Daoy (cell line): ENCODE measurements at regions not wholly inside any gene's neighbourhood (a gene's known extent, or its start where the extent isn't known, plus 50 kb on each side); places are given as distances from the start of the nearest gene placed in this dataset.

Experiments used
- DNase-seq: peaks from one replicate; pipeline ENCODE4 v3.0.0-alpha.2; 2015; ENCODE audit warnings: low read depth

GRCh38 chr21:15151385-15152103 is 86.7 kb upstream of the NRIP1 start:
- DNase-seq = no peak

GRCh38 chr21:15152591-15152990 is 87.8 kb upstream of the NRIP1 start:
- no peak for DNase-seq

DNA sequence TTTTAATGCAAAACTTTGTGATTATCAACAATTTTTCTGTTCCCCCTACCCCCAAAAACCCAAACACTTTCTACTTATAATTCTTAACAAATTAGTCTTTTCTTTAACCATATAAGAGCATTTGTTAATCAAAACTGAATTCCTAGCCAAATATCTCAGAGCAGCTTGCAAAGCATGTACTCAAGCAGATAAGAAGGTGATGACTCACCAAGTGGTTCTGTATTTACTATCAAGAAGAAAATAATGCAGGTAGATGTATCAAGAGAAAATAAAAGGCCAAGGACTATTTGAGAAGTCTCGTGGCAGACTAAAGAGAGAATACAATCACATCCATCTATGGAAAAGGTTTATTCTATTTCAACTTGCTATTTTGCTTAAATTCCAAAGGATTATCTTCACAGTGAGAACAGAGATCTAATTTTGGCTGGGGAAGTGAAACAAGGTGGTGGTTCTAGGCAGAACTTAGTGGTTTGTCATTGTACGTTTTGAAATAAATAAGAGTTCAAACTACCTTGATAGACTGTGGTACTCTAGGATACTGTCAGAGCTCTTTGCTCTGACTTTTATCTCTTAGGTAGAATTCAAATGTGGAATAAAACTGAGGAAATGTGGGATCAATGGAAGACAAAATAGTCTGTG is 94.7 kb upstream of the NRIP1 start:
- DNase-seq = no peak

DNA sequence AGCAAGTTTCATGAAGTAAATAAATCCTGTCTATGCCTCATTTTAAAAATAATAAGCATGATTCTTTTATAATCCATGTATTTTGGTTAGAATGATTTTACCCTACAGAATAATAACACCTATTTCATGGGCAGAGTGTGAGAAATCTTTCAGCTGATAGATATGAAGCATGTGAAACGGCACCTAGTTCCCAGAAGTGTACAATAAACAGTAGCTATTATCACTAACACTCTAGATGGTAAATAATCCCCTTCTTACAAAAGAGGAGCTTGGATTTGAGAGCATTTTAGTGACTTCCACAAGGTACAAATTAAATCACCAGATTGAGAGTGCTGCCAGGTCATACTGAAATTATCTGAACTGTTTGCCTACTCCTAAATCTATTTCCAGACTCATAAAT is 95.3 kb upstream of the NRIP1 start:
- DNase-seq = no peak

DNA sequence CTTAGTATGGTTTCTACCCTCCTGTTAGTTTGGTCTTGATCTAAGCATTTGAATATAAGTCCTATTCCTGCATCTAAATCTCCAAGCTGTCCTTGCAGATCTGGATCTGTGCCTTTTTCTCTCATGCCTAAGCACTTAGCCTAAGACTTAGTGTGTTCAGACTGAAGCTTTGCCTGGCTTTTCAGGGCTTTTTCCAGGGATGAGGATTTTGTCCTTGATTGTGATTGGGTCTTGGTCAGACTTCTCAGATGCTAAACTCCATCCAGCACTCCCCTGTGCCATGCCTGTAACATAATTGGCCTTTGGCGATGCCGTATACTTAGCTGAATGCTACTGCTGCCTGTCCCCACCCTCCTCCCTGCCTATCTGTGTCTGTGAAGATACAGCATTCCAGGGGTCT is 98.1 kb upstream of the NRIP1 start:
- DNase-seq = no peak

DNA sequence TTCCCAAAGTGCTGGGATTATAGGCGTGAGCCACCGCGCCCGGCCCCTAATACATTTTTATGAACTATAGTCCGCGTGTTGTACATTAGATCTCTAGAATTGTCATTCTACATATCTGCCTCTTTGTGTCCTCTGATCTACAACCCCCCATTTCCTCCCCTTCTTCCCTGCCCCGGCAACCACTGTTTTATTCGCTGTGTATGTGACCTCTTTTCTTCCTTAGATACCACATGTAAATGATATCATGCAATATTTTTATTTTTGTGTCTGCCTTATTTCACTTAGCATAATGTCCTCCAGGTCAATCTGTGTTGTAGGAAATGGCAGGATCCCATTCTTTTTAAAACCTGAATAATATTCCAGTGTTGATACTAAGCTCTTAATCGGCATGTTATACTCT is 99.5 kb upstream of the NRIP1 start:
- no peak for DNase-seq

DNA sequence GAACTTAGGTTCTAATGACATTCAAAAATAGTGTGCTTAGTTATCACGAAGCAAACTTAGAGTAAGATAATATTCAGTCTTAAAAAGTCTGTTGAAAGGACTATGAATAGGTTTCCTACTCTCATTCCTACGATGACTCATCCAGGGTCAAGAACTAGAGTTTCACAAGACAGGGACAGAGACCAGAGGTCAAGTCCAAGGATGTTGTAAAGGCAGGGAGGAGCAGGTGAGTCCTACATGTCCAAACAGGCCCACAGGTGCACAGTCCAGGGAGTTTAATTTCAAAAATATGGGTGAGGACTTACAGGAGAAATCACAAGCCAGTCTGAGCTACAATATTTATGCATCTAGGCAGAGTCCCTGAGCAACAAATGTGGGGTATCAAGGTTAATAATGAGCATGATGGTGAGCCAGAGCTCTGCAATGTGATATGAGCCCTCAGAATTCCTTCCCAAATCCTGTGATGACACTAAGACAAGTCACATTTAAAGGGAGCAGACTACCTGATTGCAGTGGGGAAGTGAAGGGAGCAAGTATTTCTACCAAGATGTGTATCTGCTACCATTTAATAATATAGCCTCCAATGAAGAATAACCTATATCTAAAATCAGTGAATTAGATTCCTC is 100.0 kb upstream of the NRIP1 start:
- no peak for DNase-seq

DNA sequence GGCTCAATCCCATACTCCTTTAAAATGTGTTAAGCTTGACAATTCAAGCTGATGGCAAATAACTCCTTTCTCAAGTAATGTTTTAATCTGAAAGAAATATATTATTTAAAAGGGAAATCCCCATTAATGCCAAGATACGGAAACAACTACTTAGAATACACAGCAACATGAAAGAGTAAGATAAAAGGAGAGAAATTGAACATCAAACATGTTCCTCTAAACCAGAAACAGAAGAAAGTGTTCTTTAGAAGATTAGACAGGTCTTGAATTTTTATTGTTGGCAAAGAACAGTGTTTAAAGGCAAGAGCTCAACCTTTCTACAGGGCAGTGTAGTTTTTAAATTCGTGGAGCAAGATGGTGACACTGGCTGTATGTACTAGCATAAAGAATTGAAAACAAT is 105.8 kb upstream of the NRIP1 start:
- no peak for DNase-seq

DNA sequence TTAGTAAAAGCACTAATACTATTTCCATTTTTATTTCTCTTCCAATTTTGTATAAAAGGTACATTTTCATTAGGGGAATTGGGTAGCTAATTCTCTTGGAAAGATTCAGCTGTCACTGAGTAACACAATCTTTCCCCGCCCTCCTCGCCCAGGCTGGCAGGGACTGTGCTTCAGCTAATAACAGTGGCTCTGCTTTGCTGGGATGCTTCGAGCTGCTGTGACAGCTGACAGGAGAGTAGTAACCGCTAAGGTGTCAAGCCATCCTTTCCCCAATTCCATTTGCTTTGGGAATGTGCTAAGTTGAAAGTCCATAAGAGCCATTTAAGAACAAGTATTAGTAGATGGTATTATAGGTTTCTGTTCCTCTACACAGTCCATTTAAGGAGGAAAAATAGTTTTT is 106.7 kb upstream of the NRIP1 start:
- no peak for DNase-seq

GRCh38 chr21:15172963-15173362 is 108.2 kb upstream of the NRIP1 start:
- DNase-seq = no peak

DNA sequence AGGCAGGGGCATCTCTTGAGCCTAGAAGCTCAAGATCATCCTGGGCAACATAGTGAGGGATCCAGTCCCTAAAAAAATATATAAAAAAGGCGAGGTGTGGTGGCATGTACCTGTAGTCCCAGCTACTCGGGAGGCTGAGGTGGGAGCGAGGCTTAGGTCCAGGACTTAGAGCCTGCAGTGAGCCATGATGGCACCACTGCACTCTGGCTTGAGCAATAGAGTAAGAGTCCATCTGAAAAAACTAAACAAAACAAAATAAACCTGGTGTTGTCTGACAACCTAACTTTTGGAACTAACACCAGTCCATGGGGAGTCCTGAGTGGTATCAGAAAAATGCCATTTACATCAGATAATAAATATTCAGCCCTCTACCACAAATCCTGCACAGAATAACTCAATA is 110.1 kb upstream of the NRIP1 start:
- DNase-seq = no peak

DNA sequence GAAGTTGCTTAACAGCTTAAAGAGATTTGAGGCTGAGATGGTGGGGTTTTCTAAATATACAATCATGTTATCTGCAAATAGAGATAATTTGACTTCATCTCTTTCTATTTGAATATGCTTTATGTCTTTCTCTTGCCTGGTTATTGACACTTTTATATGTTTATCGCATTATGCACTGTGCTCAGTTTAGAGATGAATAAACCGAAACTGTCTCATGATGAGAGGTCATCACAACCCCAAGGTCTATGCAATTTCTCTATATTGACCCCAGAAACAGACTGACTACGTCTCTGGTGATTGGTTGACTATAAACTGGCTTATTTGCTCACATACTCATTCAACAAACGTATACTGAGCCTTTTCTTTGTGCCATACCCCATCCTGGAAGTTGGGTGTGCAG is 117.9 kb upstream of the NRIP1 start:
- DNase-seq = no peak

- DNase-seq = no peak
Measured at GRCh38 chr21:15183813-15184257, 119.0 kb upstream of the NRIP1 start.

DNA sequence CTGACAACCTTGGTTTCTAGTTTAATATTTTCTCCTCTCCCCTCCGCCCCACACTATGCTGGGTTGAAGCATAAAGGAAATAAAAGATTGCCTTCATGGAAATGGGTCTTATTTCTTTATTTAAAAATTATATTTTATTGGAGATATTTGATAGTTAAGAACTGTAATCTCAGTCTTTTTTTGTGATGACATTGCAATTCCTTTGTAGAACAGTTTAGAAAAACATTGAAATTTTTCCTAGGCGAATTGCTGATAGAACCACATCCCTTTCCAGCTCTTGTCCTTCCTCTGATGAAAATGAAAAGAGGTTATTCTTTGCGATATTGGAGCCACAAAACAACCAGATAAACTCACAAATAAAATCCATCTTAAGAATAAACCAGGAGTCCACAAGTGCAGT is 125.6 kb upstream of the NRIP1 start:
- DNase-seq = no peak

GRCh38 chr21:15190837-15191236 is 126.0 kb upstream of the NRIP1 start:
- no peak for DNase-seq

- DNase-seq = no peak
Measured at GRCh38 chr21:15191342-15191741, 126.5 kb upstream of the NRIP1 start.

DNA sequence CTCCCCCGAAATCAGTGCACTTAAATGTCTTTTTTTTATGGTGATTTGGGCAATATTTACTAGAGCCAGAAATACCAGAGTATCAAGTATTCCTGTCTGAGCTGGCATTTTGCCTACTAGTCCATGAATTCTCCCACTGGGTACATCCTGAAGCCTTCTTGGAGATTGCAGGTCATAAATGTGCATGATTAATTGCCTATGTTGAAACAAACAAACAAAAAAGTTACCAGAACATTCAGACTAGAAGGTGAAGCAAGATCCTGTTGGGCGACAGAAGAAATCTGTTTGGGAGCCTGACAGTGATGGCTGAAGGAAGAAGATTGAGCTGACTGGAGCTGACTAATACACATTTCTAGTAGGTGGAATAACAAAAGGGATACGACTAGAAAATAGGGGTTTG is 127.4 kb upstream of the NRIP1 start:
- DNase-seq = no peak

GRCh38 chr21:15193937-15194336 is 129.1 kb upstream of the NRIP1 start:
- no peak for DNase-seq

DNA sequence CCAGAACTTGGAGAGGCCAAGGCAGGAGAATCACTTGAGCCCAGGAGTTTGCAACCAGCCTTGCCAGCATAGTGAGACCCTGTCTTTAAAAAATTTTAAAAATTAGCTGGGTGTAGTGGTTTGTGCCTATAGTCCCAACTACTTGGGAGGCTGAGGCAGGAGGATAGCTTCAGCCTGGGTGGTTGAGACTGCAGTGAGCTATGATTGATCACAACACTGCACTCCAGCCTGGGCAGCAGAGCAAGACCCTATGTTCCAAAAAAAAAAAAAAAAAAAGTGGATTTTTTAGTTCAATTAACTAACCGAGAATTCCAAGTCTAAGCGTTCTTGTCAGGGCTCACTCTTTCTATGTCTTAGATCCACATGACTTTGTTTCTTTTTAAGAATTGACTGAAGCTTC is 130.3 kb upstream of the NRIP1 start:
- no peak for DNase-seq

- no peak for DNase-seq
Measured at GRCh38 chr21:15195768-15196167, 131.0 kb upstream of the NRIP1 start.

- DNase-seq = no peak
Measured at GRCh38 chr21:15197696-15198095, 132.9 kb upstream of the NRIP1 start.

- no peak for DNase-seq
Measured at GRCh38 chr21:15199414-15200383, 134.9 kb upstream of the NRIP1 start.
